HG02623 (cell line): ENCODE measurements at regions not wholly inside any gene's neighbourhood (a gene's known extent, or its start where the extent isn't known, plus 50 kb on each side); places are given as distances from the start of the nearest gene placed in this dataset.

ENCODE experiments used
- ATAC-seq: cut with Tn5 transposase; IDR thresholded peaks from one replicate; pipeline ENCODE4 v1.9.1; 2021; ENCODE audit warnings: moderate library complexity; ENCODE audit not compliant: unreplicated experiment

GRCh38 chr2:200751786-200752185 lies 59.9 kb upstream of the BZW1 start:
- ATAC-seq = no peak

DNA sequence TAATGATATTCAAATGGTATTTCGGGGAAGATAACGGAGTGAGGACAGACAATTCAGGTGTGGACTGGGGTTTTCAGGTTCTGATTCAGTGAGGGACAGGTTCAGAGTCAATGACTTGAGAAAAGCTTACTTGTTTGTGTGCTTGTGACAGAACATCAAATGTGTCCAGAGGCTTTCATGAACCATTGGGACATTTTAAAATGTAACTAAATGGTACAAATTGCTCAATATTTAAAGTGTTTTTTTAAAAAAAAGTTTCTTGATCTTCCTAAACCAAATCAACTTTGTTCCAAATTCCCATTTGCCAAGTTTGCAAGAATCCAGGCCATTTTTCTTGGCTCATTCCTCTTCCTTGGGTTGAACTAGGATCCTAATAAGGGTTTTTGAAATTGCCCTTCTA lies 59.4 kb upstream of the BZW1 start:
- ATAC-seq = no peak

DNA sequence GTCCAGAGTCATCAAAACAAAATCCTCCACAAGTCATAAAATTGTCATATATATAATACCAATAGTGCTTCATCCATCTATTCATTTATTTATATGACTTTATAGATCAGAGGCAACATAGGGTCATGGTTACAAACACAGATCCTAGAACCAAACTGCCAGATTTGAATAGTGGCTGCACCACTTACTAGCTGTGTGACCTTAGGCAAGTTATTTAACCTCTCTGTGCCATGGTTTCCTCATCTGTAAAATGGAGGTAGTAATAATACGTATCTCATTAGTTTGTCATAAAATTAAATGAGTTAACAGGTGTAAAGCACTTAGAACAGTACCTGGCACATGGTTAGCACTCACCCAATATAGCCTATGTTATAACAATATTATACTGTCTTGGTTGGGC lies 58.9 kb upstream of the BZW1 start:
- no peak for ATAC-seq

- ATAC-seq = peak; percentile 73
Measured at GRCh38 chr2:200756618-200757321, 54.9 kb upstream of the BZW1 start.

DNA sequence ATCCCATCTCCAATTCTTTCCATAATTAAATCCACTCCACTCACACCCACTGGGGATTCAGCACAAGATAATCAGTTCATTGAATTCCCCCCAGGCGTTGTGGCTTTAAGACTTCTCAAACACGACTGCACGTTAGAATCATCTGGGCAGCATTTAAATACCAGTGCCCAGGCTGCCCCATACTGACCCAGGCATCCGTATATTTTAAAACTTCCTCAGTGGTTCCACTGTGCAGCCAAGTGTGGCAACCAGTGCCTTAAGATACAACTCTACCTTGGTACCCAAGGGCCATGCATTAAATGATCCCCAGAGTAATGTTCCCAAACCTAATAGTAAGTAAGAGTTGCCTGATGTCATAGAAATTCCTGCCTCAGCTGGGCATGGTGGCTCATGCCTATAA lies 54.3 kb upstream of the BZW1 start:
- ATAC-seq = no peak

DNA sequence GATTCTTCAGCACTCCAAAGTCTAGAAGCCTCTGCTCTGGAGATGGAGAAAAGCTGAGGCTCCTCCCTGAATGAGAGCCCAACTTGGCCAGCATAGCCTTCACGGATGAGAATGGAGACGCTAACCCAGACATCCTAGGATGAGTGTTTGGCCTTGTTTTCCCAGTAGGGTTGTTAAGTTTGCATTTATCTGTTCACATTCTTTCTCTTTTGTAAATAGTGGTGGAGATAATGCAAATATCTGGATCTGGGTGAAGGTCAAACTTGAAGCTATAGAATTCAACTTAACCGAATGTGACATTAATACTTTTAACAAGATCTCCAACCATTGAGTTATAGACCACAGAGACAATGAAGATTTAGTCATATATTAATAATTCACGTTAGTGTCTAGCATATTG lies 53.4 kb upstream of the BZW1 start:
- ATAC-seq = no peak

DNA sequence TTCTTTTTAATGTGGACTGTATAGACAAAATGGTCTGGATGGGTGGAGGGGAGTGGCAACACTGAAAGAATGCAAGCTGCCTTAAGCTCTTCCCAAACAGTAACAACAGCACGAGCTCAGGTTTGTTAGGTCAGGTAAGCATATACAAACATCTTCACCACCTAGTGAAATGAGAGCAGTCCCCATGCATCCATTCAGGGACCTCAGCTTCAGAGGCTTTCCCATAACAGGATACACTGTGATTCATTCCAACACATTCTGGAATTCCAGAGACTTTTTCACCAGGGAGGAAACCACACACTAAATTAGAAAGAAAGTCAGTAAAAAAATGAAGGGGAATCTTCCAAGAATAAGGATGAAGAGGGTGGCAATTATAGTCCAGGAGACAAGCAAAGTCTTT lies 50.4 kb upstream of the BZW1 start:
- ATAC-seq = no peak
